SK-N-SH treated with all-trans-retinoic acid at 6 μM for 48 hours (cell line): ENCODE measurements at regions not wholly inside any gene's neighbourhood (a gene's known extent, or its start where the extent isn't known, plus 50 kb on each side); places are given as distances from the start of the nearest gene placed in this dataset.
"Not testable (repeated sequence)": the region's sequence is repeated elsewhere in the genome, so short reads cannot be mapped to it uniquely, and the experiment has no call there.

Experiments used
- ATAC-seq: fragments of 200-7000 bp; cut with Tn5 transposase; 3 replicates; pipeline ENCODE4 v1.9.1; 2020; ENCODE audit warnings: mild to moderate bottlenecking, moderate library complexity
- ARNTL ChIP-seq: fragments of 450-650 bp; formaldehyde crosslinking; IDR thresholded peaks from 2 replicates; pipeline ENCODE4 v1.5.0; 2020; ENCODE audit warnings: low read depth, mild to moderate bottlenecking, moderate library complexity, borderline replicate concordance
- CSDC2 ChIP-seq: fragments of 250-450 bp; sonication (Bioruptor Pico); IDR thresholded peaks from 2 replicates; pipeline ENCODE4 v1.5.0; 2020; ENCODE audit warnings: mild to moderate bottlenecking, moderate library complexity
- ESRRG ChIP-seq: fragments of 250-450 bp; sonication (Bioruptor Pico); IDR thresholded peaks from 2 replicates; pipeline ENCODE4 v1.6.1; 2021; ENCODE audit warnings: mild to moderate bottlenecking
- GLIS3 ChIP-seq: fragments of 250-450 bp; sonication (Bioruptor Pico); IDR thresholded peaks from 2 replicates; pipeline ENCODE4 v1.5.0; 2020; ENCODE audit warnings: mild to moderate bottlenecking, moderate library complexity
- OSR1 ChIP-seq: fragments of 250-450 bp; sonication (Bioruptor Pico); IDR thresholded peaks from 2 replicates; pipeline ENCODE4 v1.8.0; 2022; ENCODE audit warnings: moderate library complexity, mild to moderate bottlenecking, inconsistent platforms
- PPARA ChIP-seq: fragments of 250-450 bp; sonication (Bioruptor Pico); IDR thresholded peaks from 2 replicates; pipeline ENCODE4 v1.5.0; 2020; ENCODE audit warnings: mild to moderate bottlenecking, borderline replicate concordance
- RARB ChIP-seq: fragments of 250-450 bp; sonication (Bioruptor Pico); IDR thresholded peaks from 2 replicates; pipeline ENCODE4 v1.8.0; 2021; ENCODE audit warnings: mild to moderate bottlenecking, moderate library complexity
- SNAI2 ChIP-seq: fragments of 250-450 bp; sonication (Bioruptor Pico); IDR thresholded peaks from 2 replicates; pipeline ENCODE4 v1.5.0; 2020; ENCODE audit warnings: mild to moderate bottlenecking, moderate library complexity
- TCF4 ChIP-seq: fragments of 250-450 bp; sonication (Bioruptor Pico); IDR thresholded peaks from 2 replicates; pipeline ENCODE4 v1.8.0; 2021; ENCODE audit warnings: mild to moderate bottlenecking, moderate library complexity, borderline replicate concordance
- ZFP3 ChIP-seq: fragments of 250-450 bp; sonication (Bioruptor Pico); IDR thresholded peaks from 2 replicates; pipeline ENCODE4 v1.5.0; 2020; ENCODE audit warnings: mild to moderate bottlenecking, moderate library complexity
- ZFP30 ChIP-seq: fragments of 450-650 bp; formaldehyde crosslinking; IDR thresholded peaks from 2 replicates; pipeline ENCODE4 v1.5.0; 2022; ENCODE audit warnings: mild to moderate bottlenecking, moderate library complexity
- ZNF565 ChIP-seq: fragments of 450-650 bp; formaldehyde crosslinking; conservative IDR thresholded peaks from 2 replicates; pipeline ENCODE4 v1.5.0; 2020; ENCODE audit warnings: low read depth, mild to moderate bottlenecking, moderate library complexity
- ZNF70 ChIP-seq: fragments of 450-650 bp; formaldehyde crosslinking; IDR thresholded peaks from 2 replicates; pipeline ENCODE4 v1.5.0; 2020; ENCODE audit warnings: mild to moderate bottlenecking, moderate library complexity
- ZNF8 ChIP-seq: fragments of 450-650 bp; formaldehyde crosslinking; IDR thresholded peaks from 2 replicates; pipeline ENCODE4 v1.5.0; 2020; ENCODE audit warnings: mild to moderate bottlenecking, moderate library complexity
- TF ChIP-seq, protein P1 (sequence below): fragments of 250-450 bp; sonication (Bioruptor Pico); IDR thresholded peaks from 2 replicates; pipeline ENCODE4 v1.8.0; 2020; ENCODE audit warnings: mild to moderate bottlenecking, moderate library complexity, borderline replicate concordance
- TF ChIP-seq, protein P2 (sequence below): fragments of 250-450 bp; sonication (Bioruptor Pico); IDR thresholded peaks from 2 replicates; pipeline ENCODE4 v1.5.0; 2020; ENCODE audit warnings: mild to moderate bottlenecking, moderate library complexity
- TF ChIP-seq, protein P3 (sequence below): fragments of 250-450 bp; sonication (Bioruptor Pico); IDR thresholded peaks from 2 replicates; pipeline ENCODE4 v1.8.0; 2021; ENCODE audit warnings: low read depth, mild to moderate bottlenecking, moderate library complexity, borderline replicate concordance
- TF ChIP-seq, protein P4 (sequence below): fragments of 250-450 bp; sonication (Bioruptor Pico); IDR thresholded peaks from 2 replicates; pipeline ENCODE4 v1.5.1; 2020; ENCODE audit warnings: low read depth, mild to moderate bottlenecking, moderate library complexity
- TF ChIP-seq, protein P5 (sequence below): fragments of 250-450 bp; sonication (Bioruptor Pico); IDR thresholded peaks from 2 replicates; pipeline ENCODE4 v1.5.1; 2021; ENCODE audit warnings: mild to moderate bottlenecking, moderate library complexity

DNA sequence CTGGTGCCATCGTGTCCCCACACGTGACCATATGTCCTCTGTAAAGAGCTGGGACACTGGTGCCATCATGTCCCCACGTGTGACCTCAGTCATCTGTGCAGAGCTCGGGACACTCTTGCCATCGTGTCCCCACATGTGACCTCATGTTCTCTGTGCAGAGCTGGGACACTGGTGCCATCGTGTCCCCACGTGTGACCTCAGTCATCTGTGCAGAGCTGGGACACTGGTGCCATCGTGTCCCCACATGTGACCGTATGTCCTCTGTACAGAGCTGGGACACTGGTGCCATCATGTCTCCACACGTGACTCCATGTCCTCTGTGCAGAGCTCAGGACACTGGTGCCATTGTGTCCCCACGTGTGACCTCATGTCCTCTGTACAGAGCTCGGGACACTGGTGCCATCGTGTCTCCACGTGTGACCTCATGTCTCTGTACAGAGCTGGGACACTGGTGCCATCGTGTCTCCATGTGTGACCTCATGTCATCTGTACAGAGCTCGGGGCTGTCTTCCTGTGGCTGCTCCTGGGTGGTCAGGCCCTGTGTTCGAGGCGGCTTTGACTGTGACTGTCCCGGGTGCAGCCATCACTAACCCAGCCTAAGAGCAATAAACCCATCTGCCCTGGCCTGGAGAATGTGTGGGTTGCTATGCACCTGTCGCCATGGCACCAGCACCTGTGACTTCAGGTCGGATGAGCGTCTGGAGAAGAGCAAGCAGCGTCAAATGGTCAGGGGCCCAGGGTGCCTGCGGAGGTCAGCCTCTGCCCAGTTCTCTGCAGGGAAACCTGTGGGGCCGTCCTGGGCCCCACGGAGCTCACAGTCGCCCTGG, 334.4 kb downstream of the ADGRD1 start:
- TF ChIP-seq, protein P1, sequence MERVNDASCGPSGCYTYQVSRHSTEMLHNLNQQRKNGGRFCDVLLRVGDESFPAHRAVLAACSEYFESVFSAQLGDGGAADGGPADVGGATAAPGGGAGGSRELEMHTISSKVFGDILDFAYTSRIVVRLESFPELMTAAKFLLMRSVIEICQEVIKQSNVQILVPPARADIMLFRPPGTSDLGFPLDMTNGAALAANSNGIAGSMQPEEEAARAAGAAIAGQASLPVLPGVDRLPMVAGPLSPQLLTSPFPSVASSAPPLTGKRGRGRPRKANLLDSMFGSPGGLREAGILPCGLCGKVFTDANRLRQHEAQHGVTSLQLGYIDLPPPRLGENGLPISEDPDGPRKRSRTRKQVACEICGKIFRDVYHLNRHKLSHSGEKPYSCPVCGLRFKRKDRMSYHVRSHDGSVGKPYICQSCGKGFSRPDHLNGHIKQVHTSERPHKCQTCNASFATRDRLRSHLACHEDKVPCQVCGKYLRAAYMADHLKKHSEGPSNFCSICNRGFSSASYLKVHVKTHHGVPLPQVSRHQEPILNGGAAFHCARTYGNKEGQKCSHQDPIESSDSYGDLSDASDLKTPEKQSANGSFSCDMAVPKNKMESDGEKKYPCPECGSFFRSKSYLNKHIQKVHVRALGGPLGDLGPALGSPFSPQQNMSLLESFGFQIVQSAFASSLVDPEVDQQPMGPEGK (CRISPR knock-in tag), result no peak
- no peak for TF ChIP-seq ARNTL (CRISPR knock-in tag)
- TF ChIP-seq TCF4 (CRISPR knock-in tag), result no peak
- no peak for TF ChIP-seq PPARA (CRISPR knock-in tag)
- TF ChIP-seq ZNF565 (CRISPR knock-in tag), result no peak
- no peak for TF ChIP-seq GLIS3 (CRISPR knock-in tag)
- no peak for TF ChIP-seq SNAI2 (CRISPR knock-in tag)
- TF ChIP-seq ZNF70 (CRISPR knock-in tag), result no peak
- TF ChIP-seq RARB (CRISPR knock-in tag), result no peak
- TF ChIP-seq ZNF8 (CRISPR knock-in tag), result no peak
- TF ChIP-seq, all 23 proteins: peak for 0
- ATAC-seq, result no peak

DNA sequence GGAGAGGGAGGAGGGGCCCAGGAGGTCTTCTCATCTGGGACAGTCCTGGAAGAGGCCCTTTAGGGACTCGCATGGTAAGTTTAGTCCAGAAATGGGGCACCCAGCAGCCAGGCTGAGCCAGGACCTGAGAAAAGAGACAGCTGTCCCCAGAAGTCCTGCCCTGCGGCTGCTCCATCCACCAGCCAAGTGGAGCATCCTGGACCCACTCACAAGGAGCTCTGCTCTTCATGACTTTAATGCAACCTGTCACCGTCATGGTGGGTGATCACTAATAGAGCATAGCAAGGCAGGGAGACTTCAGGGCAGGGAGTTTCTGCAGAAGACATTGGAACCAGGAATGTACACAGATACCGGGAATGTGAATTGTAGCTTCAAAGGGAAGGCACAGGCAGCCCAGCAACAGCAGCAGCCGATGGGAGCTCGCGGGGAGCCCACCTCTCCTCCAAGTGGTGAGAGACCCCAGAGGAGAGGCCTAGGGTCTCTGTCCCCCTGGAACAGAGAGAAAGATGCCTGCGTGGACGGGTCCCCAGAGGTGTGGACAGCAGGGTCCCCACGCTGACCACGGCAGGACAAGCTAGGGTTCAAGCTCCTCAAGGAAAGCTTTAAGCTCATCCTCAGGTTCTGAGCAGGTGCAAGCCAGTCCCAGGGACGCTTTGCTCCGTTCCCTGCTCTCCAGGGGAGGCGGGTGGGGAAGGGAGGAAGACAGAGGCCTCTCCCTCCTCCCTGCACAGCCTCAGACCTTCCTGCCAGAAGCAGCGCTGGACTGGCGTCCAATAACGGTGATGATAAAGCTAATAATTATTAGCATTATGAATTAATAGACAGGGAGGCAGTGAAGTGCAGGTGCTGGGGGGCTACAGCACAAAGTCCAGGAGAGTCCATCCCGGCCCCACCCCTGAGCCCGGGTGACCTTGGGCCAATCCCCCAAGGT, 335.3 kb downstream of the ADGRD1 start:
- not testable (repeated sequence) for ATAC-seq

DNA sequence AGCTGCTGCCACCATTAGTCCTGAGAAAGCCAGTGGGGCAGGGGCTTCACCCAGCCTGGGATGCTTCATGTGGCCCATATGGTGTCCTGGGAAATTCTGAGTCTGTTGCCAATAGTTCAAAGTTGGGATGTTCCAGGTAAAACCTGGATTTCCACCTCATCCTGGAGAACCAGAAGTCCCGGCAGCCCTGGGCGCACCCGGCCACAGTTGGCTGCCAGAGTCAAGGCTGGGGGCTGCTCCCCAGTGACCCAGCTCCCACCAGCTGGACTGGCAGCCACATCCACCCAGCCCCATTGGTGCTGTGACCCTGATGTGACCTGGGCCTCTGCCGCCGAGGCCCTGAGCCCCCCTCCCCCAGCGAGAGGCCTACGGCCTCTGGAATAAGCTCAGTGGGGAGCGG, 336.1 kb downstream of the ADGRD1 start:
- ATAC-seq, result not testable (repeated sequence)

DNA sequence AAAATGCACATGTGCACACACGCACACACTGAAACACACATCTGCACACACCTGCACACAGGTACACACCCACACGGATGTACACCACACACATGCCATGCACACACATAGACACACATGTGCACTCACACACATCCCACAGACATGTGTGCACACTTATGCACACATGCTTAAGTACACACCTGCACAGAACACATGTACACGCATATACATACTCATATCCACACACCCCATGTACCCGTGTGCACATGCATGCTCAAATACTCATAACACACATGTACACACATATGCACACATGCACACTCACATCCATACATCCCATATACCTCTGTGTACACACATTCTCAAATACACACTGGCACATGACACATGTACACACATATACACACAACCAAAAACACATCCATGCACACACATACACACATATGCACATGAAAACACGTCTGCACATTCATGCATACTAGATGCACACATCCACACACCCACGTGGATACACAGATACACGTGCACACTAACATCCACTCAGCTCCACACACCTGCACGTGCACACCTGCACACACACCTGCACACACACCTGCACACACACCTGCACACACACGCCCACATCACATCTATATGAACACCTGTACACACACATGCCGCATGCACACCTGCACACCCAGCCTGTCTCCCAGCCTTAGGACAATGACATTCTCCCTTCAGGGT, 336.7 kb downstream of the ADGRD1 start:
- TF ChIP-seq, protein P2, sequence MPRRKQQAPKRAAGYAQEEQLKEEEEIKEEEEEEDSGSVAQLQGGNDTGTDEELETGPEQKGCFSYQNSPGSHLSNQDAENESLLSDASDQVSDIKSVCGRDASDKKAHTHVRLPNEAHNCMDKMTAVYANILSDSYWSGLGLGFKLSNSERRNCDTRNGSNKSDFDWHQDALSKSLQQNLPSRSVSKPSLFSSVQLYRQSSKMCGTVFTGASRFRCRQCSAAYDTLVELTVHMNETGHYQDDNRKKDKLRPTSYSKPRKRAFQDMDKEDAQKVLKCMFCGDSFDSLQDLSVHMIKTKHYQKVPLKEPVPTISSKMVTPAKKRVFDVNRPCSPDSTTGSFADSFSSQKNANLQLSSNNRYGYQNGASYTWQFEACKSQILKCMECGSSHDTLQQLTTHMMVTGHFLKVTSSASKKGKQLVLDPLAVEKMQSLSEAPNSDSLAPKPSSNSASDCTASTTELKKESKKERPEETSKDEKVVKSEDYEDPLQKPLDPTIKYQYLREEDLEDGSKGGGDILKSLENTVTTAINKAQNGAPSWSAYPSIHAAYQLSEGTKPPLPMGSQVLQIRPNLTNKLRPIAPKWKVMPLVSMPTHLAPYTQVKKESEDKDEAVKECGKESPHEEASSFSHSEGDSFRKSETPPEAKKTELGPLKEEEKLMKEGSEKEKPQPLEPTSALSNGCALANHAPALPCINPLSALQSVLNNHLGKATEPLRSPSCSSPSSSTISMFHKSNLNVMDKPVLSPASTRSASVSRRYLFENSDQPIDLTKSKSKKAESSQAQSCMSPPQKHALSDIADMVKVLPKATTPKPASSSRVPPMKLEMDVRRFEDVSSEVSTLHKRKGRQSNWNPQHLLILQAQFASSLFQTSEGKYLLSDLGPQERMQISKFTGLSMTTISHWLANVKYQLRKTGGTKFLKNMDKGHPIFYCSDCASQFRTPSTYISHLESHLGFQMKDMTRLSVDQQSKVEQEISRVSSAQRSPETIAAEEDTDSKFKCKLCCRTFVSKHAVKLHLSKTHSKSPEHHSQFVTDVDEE (CRISPR knock-in tag), result no peak
- TF ChIP-seq, protein P1 (CRISPR knock-in tag), result no peak
- TF ChIP-seq ZFP30, result no peak
- TF ChIP-seq, protein P3, sequence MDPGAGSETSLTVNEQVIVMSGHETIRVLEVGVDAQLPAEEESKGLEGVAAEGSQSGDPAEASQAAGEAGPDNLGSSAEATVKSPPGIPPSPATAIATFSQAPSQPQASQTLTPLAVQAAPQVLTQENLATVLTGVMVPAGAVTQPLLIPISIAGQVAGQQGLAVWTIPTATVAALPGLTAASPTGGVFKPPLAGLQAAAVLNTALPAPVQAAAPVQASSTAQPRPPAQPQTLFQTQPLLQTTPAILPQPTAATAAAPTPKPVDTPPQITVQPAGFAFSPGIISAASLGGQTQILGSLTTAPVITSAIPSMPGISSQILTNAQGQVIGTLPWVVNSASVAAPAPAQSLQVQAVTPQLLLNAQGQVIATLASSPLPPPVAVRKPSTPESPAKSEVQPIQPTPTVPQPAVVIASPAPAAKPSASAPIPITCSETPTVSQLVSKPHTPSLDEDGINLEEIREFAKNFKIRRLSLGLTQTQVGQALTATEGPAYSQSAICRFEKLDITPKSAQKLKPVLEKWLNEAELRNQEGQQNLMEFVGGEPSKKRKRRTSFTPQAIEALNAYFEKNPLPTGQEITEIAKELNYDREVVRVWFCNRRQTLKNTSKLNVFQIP (CRISPR knock-in tag), result no peak
- TF ChIP-seq ZNF8 (CRISPR knock-in tag), result no peak
- TF ChIP-seq, protein P4, sequence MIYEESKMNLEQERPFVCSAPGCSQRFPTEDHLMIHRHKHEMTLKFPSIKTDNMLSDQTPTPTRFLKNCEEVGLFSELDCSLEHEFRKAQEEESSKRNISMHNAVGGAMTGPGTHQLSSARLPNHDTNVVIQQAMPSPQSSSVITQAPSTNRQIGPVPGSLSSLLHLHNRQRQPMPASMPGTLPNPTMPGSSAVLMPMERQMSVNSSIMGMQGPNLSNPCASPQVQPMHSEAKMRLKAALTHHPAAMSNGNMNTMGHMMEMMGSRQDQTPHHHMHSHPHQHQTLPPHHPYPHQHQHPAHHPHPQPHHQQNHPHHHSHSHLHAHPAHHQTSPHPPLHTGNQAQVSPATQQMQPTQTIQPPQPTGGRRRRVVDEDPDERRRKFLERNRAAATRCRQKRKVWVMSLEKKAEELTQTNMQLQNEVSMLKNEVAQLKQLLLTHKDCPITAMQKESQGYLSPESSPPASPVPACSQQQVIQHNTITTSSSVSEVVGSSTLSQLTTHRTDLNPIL (CRISPR knock-in tag), result no peak
- TF ChIP-seq ARNTL (CRISPR knock-in tag), result no peak
- TF ChIP-seq ZNF565 (CRISPR knock-in tag), result no peak
- TF ChIP-seq, protein P5, sequence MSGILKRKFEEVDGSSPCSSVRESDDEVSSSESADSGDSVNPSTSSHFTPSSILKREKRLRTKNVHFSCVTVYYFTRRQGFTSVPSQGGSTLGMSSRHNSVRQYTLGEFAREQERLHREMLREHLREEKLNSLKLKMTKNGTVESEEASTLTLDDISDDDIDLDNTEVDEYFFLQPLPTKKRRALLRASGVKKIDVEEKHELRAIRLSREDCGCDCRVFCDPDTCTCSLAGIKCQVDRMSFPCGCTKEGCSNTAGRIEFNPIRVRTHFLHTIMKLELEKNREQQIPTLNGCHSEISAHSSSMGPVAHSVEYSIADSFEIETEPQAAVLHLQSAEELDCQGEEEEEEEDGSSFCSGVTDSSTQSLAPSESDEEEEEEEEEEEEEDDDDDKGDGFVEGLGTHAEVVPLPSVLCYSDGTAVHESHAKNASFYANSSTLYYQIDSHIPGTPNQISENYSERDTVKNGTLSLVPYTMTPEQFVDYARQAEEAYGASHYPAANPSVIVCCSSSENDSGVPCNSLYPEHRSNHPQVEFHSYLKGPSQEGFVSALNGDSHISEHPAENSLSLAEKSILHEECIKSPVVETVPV, result no peak
- TF ChIP-seq GLIS3 (CRISPR knock-in tag), result no peak
- TF ChIP-seq ESRRG (CRISPR knock-in tag), result no peak
- no peak for TF ChIP-seq PPARA (CRISPR knock-in tag)
- no peak for TF ChIP-seq OSR1
- TF ChIP-seq CSDC2 (CRISPR knock-in tag), result no peak
- no peak for TF ChIP-seq ZFP3 (CRISPR knock-in tag)
- no peak for ATAC-seq
